Natural killer cell treated with Interleukin-12 subunit alpha and Interleukin-12 subunit beta and Interleukin-15 and Interleukin-18, amount 100 ng/mL, for 72 hours (primary cell): ENCODE measurements at regions not wholly inside any gene's neighbourhood (a gene's known extent, or its start where the extent isn't known, plus 50 kb on each side); places are given as distances from the start of the nearest gene placed in this dataset.

ENCODE experiments used
- ATAC-seq, 2 donors: fragments of 150-1000 bp; cut with Tn5 transposase in 1 of 2; sonication (Bioruptor Pico), chemical (Tn5 transposase) in 1 of 2; 2 replicates each; pipeline ENCODE4 v1.10.0; 2021
- DNase-seq: peaks from one replicate; pipeline ENCODE4 v3.0.0; 2022; ENCODE audit warnings: low spot score
- H3K27ac Mint-ChIP-seq, 2 donors: 1 replicate in 1 of 2; 2 replicates in 1 of 2; pipeline ENCODE4 v1.8.0; 2022; ENCODE audit warnings: mixed read lengths in 2 of 2, mild to moderate bottlenecking in 1 of 2, moderate library complexity in 1 of 2
- H3K27me3 Mint-ChIP-seq, 2 donors: 1 replicate in 1 of 2; 2 replicates in 1 of 2; pipeline ENCODE4 v1.8.0; 2022; ENCODE audit warnings: mixed read lengths in 2 of 2
- H3K36me3 Mint-ChIP-seq: one replicate; pipeline ENCODE4 v1.8.0; 2022; ENCODE audit warnings: mixed read lengths
- H3K4me1 Mint-ChIP-seq, 2 donors: 1 replicate in 1 of 2; 2 replicates in 1 of 2; pipeline ENCODE4 v1.8.0; 2022; ENCODE audit warnings: low read depth in 2 of 2, mixed read lengths in 2 of 2, mild to moderate bottlenecking in 1 of 2
- H3K4me3 Mint-ChIP-seq: one replicate; pipeline ENCODE4 v1.8.0; 2022; ENCODE audit warnings: mixed read lengths
- H3K9me3 Mint-ChIP-seq: 2 replicates; pipeline ENCODE4 v1.8.0; 2022; ENCODE audit warnings: mixed read lengths

DNA sequence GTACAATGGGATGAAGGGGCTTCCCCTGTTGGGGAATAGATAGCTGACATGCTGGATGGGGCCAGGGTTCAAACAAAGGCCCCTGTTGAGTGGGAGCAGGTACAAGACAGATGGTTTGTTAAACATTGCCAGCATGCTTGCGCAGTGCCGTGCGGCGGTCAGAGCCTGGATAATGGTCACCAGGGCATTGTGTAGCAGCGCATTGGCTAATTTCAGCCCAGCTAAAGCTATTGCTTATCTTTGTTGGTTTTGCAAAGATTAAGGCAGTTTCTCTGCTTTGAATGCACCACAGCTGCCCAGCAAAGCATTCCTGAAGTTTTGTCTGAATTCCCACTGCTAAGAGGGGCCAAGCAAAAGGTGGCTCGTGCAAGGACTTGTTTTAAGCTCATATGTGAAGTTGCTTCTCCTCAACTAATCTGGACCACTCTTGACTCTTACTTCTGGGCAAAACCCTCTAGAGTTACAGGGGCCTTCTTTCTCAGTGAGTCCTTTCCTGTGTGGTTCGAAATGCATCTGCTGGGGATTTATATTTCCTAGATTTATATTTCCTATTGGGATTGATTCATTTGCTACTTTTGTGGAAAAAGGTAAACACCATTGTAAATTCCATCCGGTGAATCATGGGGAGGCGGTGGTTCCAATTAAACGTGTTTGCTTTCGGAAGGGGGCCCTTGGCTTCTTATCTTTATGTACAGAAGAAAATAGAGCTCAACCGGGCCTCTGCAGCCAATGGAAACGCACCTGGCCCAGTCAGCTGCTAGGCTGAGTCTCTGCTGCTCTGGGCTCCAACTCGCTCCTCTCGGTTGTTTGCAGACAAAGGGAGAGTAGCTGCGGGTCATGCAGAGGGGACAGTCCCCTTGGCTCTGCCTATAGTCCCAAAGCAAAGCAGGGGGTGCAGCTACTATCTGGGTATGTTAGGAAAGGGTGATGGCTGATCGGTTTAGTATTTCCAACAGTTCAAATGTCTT is 72.1 kb downstream of the FOXA2 start:
- Mint-ChIP-seq H3K4me1 (peaks cover 0 to 4% of the 10 kb centered on the region in 2 donors), H3K4me3 (no peak overlapping the region), H3K27me3 (peaks cover 0 to 7% of the 10 kb centered on the region in 2 donors), H3K36me3 (no peaks in the 10 kb centered on the region), H3K27ac (no peak overlapping the region), H3K9me3 (no peaks in the 10 kb centered on the region)
- no peak for ATAC-seq
- no peak for DNase-seq

DNA sequence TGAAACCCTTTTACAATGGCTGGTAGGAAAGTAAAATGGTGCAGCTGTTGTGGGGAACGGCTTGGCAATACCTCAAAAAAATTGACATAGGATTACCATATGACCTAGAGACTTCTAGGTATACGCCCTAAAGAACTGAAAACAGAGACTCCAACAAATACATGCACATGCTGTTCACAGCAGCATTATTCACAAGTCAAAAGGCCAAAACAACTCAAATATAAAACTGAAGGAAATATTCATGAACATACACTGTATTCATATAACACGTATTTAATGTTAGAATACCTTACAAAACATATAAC is 74.6 kb downstream of the FOXA2 start:
- DNase-seq = no peak
- H3K4me3 Mint-ChIP-seq = no peak overlapping the region
- no peak for ATAC-seq

DNA sequence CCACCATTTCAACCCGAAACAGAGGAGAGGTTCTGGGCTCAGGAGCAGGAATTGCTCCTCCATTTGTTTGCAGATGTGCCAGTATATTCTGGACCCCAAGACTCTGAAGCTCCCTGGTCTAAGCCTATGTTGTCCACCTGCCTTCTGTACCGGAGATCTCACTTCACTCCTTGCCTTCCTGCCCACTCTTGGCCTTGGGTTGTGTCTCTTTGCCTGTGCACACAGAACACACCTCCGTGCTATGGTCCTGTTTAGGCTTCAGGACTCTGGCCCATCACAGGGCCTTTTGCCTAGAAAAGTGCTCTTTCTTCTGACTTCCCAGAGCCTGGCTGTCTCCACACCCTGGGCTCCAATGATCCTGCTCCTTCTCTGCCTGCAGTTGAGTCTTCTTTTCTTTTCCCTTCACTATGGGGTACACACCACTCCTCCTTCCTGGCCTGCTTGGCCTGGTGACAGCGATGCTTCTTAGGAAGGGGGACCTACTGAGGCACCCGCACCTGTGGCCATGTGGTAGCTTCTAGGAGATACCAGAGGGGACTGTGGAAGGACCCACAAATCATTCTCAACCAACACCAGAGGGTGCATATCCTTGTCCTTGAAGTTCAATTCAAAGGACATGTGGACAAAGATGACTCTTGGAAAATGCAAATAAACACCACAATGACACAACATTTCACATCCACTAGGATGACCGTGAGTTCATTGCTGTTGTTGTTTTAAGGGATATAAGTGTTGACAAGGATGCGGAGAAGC is 75.1 kb downstream of the FOXA2 start:
- DNase-seq = no peak
- Mint-ChIP-seq H3K36me3 (no peaks in the 10 kb centered on the region), H3K27me3 (peaks cover 0 to 7% of the 10 kb centered on the region in 2 donors), H3K4me3 (no peak overlapping the region), H3K4me1 (peaks cover 0 to 4% of the 10 kb centered on the region in 2 donors), H3K9me3 (no peaks in the 10 kb centered on the region), H3K27ac (no peak overlapping the region)
- ATAC-seq = no peak

More for the DNA sequence above, 74.6 kb downstream of the FOXA2 start:
- no peak overlapping the region for H3K27ac Mint-ChIP-seq
- H3K27me3 Mint-ChIP-seq = peaks cover 0 to 7% of the 10 kb centered on the region in 2 donors
- H3K36me3 Mint-ChIP-seq = no peaks in the 10 kb centered on the region
- peaks cover 0 to 4% of the 10 kb centered on the region in 2 donors for H3K4me1 Mint-ChIP-seq
- H3K9me3 Mint-ChIP-seq = no peaks in the 10 kb centered on the region

DNA sequence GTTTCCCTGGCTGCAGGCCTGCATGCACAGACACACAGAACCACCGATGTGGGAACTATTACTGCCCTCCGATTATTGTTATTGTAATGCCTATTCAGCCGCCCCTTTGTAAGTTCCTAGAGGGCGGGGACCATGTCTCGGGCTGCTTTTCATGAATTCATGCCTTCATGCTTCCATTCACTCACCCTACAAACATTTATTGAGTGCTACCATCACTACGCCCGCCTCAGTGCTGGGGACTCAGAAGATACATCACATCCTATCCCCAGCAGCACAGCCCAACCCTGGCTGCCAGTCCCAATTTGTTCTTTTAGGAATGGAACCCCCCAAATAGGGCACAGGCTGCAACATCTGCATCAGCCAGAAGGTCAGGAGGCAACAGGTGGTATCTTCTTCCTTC is 75.9 kb downstream of the FOXA2 start:
- peaks cover 0 to 4% of the 10 kb centered on the region in 2 donors for H3K4me1 Mint-ChIP-seq
- no peak for ATAC-seq
- no peak overlapping the region for H3K4me3 Mint-ChIP-seq
- H3K27ac Mint-ChIP-seq = no peak overlapping the region
- DNase-seq = no peak
- peaks cover 0 to 4% of the 10 kb centered on the region in 2 donors for H3K27me3 Mint-ChIP-seq
- H3K36me3 Mint-ChIP-seq = no peaks in the 10 kb centered on the region
- no peaks in the 10 kb centered on the region for H3K9me3 Mint-ChIP-seq

DNA sequence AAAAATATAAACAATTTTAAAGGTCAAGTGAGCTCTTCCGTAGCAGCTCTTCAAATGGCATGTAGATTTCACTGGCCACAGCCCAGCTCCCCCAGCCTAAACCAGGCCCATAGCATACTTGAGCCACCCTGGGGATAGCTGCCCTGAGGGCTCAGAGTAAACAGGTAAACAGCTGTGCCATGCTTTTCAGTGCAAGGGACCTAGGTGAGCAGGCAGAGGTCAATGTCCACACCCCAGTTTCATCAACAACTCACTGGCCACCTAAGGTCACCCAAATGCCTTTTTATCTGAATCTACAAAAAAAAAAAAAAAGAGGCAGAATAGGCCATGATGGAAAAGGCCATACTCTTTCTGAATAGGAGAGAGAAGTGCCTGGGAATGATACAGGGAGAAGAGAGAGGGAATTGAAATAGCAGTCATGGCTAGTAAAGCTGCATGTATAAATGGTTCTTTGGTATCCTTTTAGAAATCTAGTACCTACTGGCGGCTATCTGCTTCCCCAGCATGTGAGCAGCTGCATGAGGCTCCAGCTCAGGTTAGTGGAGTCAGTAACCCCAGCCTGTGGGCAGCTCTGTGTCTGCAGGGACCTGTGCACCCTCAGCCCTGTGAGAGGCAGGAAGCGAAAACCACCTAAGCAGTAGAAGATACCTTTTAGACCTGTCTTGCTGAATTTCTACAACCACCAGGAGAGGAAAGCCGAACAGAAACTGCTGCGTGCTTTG is 77.0 kb downstream of the FOXA2 start:
- H3K9me3 Mint-ChIP-seq = no peaks in the 10 kb centered on the region
- no peaks in the 10 kb centered on the region for H3K36me3 Mint-ChIP-seq
- ATAC-seq (no peak), DNase-seq (no peak)
- peaks cover 0 to 4% of the 10 kb centered on the region in 2 donors for H3K27me3 Mint-ChIP-seq
- peaks cover 0 to 4% of the 10 kb centered on the region in 2 donors for H3K4me1 Mint-ChIP-seq
- no peak overlapping the region for H3K27ac Mint-ChIP-seq
- H3K4me3 Mint-ChIP-seq = no peak overlapping the region

DNA sequence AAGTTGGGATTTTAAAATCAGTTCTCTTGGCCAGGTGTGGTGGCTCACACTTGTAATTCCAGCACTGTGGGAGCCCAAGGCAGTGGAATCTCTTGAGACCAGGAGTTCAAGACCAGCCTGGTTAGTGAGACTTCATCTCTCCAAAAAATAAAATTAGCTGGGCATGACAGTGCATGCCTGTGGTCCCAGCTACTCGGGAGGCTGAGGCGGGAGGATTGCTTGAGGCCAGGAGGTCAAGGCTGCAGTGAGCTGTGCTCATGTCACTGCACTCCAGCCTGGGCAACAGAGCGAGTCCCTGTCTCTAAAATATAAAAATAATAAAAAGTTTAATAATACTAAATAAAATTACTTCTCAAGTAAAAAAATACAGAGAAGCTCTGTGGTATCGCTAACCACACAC is 77.5 kb downstream of the FOXA2 start:
- H3K36me3 Mint-ChIP-seq = no peaks in the 10 kb centered on the region
- peaks cover 0 to 4% of the 10 kb centered on the region in 2 donors for H3K4me1 Mint-ChIP-seq
- DNase-seq (no peak), ATAC-seq (no peak)
- no peak overlapping the region for H3K27ac Mint-ChIP-seq
- H3K27me3 Mint-ChIP-seq = peaks cover 0 to 4% of the 10 kb centered on the region in 2 donors
- H3K4me3 Mint-ChIP-seq = no peak overlapping the region
- H3K9me3 Mint-ChIP-seq = no peaks in the 10 kb centered on the region

DNA sequence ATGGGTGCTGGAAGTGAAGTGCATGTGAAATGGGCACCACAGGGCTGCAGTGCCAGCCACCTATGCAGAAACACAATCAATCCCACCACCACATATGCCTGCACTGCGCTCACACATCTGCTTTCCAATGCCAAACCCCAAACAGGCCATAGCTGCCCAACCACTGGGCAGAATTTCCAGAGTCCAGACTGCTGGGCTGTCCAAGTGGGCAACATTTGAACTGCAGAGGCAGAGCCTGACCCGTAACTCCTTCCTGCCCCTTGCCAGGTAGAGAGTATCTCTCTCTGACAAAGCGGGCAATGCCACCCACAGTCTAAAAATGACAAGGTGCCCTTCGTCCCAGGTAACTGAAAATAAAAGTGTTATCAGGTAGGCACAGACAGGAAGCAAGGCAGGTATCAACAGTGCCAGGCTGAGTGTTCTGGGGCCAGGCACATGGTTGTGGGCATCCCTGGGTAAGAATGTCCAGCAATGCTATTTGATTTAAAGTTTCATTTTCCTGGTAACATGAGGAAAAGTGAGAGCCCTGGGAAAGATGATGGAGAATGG is 79.5 kb downstream of the FOXA2 start:
- Mint-ChIP-seq H3K4me3 (no peak overlapping the region), H3K27me3 (peaks cover 0 to 4% of the 10 kb centered on the region in 2 donors), H3K36me3 (no peaks in the 10 kb centered on the region), H3K9me3 (no peaks in the 10 kb centered on the region), H3K4me1 (peaks cover 0 to 4% of the 10 kb centered on the region in 2 donors), H3K27ac (no peak overlapping the region)
- ATAC-seq (no peak), DNase-seq (no peak)

DNA sequence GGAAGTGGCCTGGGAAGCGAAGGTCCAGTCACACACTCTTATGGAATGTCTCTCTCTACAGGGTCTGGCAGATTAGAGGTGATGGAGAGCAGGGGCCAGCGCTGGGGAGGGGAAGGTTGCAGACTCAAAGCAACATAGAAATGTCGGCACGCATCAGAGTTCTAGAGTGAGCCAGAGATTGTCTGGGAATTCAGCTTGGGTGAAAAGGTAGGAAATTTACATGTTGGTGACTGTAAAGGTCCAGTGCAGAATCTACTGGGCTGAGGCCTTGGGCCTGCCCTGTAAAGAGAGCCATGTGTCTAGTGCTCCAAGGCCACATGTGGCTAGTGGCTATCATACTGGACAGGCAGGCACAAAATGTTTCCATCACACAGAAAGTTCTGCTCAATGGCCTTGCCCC is 80.8 kb downstream of the FOXA2 start:
- no peaks in the 10 kb centered on the region for H3K4me1 Mint-ChIP-seq
- no peaks in the 10 kb centered on the region for H3K36me3 Mint-ChIP-seq
- ATAC-seq (no peak), DNase-seq (no peak)
- no peak overlapping the region for H3K4me3 Mint-ChIP-seq
- no peaks in the 10 kb centered on the region for H3K9me3 Mint-ChIP-seq
- H3K27me3 Mint-ChIP-seq = no peaks in the 10 kb centered on the region
- H3K27ac Mint-ChIP-seq = no peak overlapping the region

DNA sequence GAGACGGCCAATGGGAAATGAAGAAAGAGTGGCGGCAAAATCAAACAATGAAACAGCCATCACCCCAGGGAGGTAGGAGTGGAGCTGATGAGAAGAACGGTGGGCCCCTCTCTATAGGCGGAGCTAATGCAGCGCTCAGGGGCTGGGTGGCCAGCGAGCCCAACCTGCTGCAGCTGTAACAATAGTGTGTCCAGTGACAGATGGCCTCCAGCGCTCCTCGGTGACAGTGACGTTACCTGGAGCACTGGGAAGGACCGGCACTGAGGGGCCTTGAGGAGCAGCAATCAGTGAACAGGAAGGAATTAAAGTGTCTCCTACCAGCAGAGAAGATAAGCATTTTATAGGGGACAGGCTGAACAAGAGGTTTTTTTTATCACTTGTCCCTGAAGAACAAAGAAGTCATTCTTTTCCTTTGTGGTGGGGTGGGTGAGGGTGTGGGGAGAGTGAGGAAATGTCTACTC is 81.6 kb downstream of the FOXA2 start:
- Mint-ChIP-seq H3K27ac (no peak overlapping the region), H3K4me3 (no peak overlapping the region), H3K36me3 (no peaks in the 10 kb centered on the region), H3K4me1 (no peaks in the 10 kb centered on the region), H3K27me3 (no peaks in the 10 kb centered on the region), H3K9me3 (no peaks in the 10 kb centered on the region)
- DNase-seq (no peak), ATAC-seq (no peak)

DNA sequence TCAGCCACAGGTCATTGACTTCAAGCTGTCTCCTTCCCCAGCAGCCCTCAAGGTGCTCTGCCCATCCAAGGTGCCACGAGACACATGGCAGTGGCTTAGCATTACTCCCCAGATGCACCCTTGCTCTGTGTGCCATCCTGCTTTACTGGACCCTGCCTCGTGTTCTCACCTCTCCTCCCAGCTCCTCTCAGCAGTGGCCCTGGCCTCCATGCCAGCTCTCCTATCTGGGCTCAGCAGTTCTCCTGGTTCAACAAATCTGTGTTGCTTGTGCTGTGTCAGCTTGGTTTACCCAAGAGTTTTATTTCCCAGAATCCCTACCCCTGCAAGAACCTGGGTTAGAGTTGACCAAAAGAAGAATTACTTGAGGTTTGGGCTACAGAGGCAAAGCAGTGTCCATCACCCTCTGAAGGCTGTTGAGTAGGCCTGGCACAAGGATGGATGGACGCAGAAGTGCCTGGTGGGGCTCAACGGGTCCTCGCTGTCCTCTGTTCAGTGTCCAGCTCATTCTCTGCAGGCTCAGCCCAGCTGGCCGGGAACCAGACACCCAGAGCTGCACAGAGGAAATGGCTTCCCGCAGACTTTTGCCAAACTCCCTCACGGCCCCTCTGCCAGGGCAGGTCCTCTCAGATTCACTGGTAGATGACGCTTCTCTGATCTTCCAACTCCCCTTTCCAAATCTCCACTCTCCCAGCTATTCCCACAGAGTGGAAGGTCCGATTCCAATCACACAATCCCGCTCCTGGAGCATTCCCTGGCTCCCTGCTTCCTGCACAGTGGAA is 82.6 kb downstream of the FOXA2 start:
- no peak for ATAC-seq
- H3K27me3 Mint-ChIP-seq = no peaks in the 10 kb centered on the region
- no peak overlapping the region for H3K27ac Mint-ChIP-seq
- H3K4me1 Mint-ChIP-seq = no peaks in the 10 kb centered on the region
- DNase-seq = no peak
- H3K36me3 Mint-ChIP-seq = no peaks in the 10 kb centered on the region
- peaks cover 3% of the 10 kb centered on the region for H3K9me3 Mint-ChIP-seq
- H3K4me3 Mint-ChIP-seq = no peak overlapping the region

DNA sequence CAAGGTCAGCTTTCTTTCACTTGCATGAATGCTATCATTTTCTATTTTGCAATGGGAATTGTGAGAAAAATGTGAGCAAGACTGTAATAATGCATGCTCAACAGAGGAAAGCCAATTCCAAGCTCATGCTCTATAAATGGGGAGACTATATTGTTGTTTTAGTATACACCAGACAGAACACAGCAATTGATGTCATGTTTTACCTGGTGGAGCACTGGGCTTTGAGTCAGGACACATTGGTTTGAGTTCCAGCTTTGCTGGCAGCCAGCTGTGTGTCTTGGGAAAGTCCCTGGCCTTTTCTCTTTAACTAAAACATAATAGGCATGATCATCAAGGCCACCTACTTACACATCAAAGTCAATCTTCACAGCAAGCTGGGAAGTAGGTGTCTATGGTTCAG is 83.3 kb downstream of the FOXA2 start:
- DNase-seq (no peak), ATAC-seq (no peak)
- Mint-ChIP-seq H3K9me3 (peaks cover 3% of the 10 kb centered on the region), H3K27ac (no peak overlapping the region), H3K36me3 (no peaks in the 10 kb centered on the region), H3K4me3 (no peak overlapping the region), H3K4me1 (no peaks in the 10 kb centered on the region), H3K27me3 (no peaks in the 10 kb centered on the region)

DNA sequence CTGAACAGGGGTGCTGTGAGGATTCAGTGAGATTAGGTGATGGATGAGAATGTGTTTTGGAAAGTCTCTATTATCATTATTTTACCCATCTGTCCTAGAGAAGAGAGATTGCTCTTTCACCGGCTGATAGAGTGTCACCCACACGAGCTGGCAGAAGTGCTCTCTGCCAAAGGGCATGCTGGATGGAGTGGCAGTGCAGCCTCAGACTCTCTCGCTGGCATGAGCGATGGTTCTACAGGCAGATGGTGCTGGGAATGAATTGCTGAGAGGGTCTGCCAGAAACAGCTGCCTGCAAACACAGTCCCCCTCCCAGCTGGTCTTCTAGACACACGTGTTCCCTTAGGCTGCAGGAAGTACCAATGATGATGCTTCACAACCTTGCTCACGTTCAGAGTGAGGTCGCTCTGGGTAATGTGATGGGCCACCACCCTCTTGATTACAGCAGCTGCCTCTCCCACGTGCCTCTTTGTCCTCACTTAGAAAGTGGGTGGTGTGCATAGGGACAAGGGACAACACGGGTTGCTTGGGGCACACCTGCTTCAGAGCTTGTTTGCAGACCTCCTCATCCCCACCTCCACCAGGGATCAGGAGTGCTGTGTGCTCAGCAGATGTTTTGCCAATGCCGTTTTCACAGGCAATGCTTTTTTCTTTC is 84.7 kb downstream of the FOXA2 start:
- no peak for ATAC-seq
- Mint-ChIP-seq H3K27ac (no peak overlapping the region), H3K27me3 (no peaks in the 10 kb centered on the region), H3K36me3 (no peaks in the 10 kb centered on the region), H3K4me1 (no peaks in the 10 kb centered on the region), H3K9me3 (peaks cover 3% of the 10 kb centered on the region), H3K4me3 (no peak overlapping the region)
- no peak for DNase-seq
